ENCODE measurements at regions not wholly inside any gene's neighbourhood (a gene's known extent, or its start where the extent isn't known, plus 50 kb on each side); places are given as distances from the start of the nearest gene placed in this dataset.
"Not testable (repeated sequence)": the region's sequence is repeated elsewhere in the genome, so short reads cannot be mapped to it uniquely, and the experiment has no call there.

DNA sequence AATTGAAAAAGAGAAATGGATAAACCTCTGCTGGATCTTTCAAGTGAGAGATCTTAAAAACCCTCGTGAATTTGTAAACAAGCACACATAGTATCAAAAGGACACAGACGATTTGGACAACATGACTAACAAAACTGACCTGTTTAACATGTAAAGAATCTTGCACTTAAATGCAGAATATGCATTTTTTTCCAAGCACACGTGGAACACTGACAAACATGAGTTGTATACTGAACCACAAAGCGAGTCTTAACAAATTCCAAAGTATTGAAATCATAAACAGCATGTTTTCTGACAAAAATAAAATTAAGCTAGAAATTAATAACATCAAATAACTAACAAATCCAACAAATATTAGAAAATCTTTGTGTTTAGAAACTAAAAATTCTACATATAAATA, 65.0 kb upstream of the ZNF746 start:
- DNase-seq = no peak

DNA sequence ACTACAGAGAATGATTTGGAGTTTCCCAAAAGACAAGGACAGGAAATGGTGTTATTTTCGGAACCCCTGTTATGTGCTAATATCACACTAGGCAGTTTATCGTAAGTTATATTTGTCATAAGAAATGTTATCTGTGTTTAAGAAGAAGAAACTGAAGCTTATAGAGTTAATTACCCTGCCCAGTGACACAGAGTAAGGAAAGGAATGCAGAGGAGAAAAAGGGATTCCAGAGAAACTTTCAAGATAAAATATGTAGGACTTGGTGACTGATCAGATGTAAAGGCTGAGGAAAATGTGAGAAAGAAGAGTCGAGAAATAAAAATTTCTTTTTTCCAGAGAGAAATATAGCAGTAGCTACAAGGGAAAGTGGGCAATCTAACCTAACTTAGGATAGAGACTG, 63.5 kb upstream of the ZNF746 start:
- DNase-seq = no peak

DNA sequence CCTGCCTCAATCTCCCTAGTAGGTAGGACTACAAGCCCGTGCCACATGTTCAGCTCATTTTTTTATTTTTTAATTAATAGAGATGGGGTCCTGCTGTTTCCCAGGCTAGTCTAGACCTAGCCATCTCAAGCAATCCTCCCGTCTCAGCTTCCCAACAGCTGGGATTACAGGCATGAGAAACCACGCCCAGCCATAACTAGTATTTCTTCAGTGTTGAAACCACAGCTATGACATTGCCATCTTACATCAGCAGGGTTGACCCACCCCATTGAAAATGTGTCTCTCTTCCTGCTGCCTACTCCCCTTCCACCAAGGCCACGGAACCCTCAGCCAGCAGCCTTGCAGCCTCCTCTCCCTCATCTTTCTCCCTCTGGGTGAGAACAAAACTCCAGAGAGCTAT, 62.1 kb upstream of the ZNF746 start:
- no peak for DNase-seq

DNA sequence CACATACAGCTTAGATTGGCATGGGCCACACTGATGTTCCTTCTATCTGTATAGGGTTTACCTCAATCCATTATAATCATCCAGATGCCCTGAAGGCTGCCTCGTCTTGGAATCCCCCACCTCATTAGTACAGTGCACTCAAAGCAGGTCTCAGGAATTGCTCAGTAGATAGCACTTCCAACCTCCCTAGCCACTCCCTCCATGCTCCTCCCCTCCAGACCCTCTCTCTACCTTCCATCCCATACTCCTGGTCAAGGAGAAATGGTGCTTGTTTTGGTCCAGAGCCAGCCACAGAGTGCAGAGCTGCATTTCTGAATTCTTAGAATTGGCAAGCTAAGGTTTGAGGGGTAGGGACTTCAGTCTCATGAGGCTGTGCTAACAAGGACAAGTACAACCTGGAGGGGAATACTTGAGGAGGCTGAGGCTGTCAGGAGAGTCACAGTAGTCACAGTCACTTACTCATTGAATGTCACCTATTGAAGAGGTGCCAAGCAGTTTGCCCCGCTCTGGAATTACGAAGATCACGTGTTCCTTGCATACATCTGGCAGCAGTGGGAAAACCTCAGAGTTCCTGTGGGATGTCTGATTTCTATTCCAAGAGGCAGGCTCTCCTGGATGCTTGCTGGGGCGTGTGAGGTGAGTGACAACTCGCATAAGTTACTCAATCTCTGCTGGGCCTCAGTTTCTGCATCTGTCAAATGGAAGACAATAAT, 60.7 kb upstream of the ZNF746 start:
- DNase-seq = no peak

DNA sequence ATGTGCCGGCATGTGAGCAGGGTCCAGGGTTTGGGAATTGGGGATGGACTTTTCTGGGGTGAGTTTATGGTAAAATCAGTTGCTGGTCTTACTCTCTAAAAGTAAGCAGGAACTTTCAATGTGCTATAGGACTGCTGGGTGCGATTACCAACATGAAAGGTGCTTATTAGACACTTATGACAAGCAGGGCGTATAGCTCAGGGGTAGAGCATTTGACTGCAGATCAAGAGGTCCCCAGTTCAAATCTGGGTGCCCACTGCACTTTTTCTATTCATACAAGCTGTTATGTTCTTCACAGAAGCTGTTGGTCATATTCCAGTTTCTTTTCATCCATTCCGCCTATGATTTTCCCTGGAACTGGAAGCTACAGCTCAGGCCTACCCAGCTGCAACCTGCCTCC, 58.9 kb upstream of the ZNF746 start:
- DNase-seq = not testable (repeated sequence)

DNA sequence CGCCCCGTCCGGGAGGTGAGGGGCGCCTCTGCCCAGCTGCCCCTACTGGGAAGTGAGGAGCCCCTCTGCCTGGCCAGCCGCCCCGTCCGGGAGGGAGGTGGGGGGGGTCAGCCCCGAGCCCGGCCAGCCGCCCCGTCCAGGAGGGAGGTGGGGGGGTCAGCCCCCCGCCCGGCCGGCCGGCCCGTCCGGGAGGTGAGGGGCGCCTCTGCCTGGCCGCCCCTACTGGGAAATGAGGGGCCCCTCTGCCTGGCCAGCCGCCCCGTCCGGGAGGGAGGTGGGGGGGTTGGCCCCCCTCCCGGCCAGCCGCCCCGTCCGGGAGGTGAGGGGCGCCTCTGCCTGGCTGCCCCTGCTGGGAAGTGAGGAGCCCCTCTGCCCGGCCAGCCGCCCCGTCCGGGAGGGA, 57.2 kb upstream of the ZNF746 start:
- not testable (repeated sequence) for DNase-seq

DNA sequence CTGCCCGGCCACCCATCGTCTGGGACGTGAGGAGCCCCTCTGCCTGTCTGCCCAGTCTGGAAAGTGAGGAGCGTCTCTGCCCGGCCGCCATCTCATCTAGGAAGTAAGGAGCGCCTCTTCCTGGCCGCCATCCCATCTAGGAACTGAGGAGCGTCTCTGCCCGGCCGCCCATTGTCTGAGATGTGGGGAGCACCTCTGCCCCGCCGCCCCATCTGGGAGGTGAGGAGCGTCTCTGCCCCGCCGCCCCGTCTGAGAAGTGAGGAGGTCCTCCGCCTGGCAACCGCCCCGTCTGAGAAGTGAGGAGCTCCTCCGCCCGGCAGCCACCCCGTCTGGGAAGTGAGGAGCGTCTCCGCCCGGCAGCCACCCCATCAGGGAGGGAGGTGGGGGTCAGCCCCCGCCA, 56.4 kb upstream of the ZNF746 start:
- not testable (repeated sequence) for DNase-seq

DNA sequence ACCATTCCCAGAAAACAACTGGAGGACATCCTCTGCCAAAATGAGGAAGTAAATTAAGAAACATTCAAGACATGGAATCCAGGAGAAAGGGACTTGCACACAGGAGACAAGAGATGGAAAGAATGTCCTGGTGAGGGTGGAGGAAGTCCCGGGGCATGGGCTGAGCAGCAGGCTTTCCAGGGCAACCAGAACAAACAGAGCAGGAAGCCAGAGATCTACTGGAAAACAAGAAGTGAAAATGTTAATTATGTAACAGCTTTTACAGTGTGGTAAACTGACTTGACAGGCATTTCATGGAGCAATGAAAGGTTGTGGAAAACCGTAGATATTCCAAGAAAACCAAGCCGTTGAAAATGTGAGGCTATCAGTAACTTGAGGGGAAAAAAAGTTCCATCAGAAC, 55.2 kb upstream of the ZNF746 start:
- DNase-seq = no peak

Measured in CD4-positive, alpha-beta T cell treated with Interleukin-17A for 1 hour (primary cell).